H9 (cell line): ENCODE measurements at regions not wholly inside any gene's neighbourhood (a gene's known extent, or its start where the extent isn't known, plus 50 kb on each side); places are given as distances from the start of the nearest gene placed in this dataset.

ENCODE experiments used
- DNase-seq: peaks from one replicate; pipeline ENCODE4 v3.0.0-alpha.2; 2017
- H2AFZ ChIP-seq: one replicate; pipeline ENCODE4 v1.6.1; 2013; ENCODE audit warnings: mild to moderate bottlenecking, low read length, control low read depth, moderate library complexity
- H2AK5ac ChIP-seq: 2 replicates; pipeline ENCODE4 v1.6.1; 2013; ENCODE audit warnings: low read length, control low read depth, mixed read lengths; ENCODE audit not compliant: insufficient read length
- H2BK120ac ChIP-seq: one replicate; pipeline ENCODE4 v1.6.1; 2013; ENCODE audit warnings: low read depth, mild to moderate bottlenecking, low read length, control low read depth, inconsistent platforms; ENCODE audit not compliant: poor library complexity, severe bottlenecking
- H2BK12ac ChIP-seq: 2 replicates; pipeline ENCODE4 v1.6.1; 2013; ENCODE audit warnings: low read length, control low read depth, mixed read lengths, low read depth; ENCODE audit not compliant: insufficient read length
- H2BK15ac ChIP-seq: 2 replicates; pipeline ENCODE4 v1.6.1; 2013; ENCODE audit warnings: low read depth, low read length, control low read depth
- H2BK20ac ChIP-seq: one replicate; pipeline ENCODE4 v1.6.1; 2013; ENCODE audit warnings: low read depth, mild to moderate bottlenecking, low read length, control low read depth, inconsistent platforms; ENCODE audit not compliant: poor library complexity, severe bottlenecking
- H2BK5ac ChIP-seq: 2 replicates; pipeline ENCODE4 v1.6.1; 2013; ENCODE audit warnings: low read length, control low read depth, mixed read lengths; ENCODE audit not compliant: insufficient read length
- H3K14ac ChIP-seq: 2 replicates; pipeline ENCODE4 v1.6.1; 2013; ENCODE audit warnings: low read length, control low read depth; ENCODE audit not compliant: insufficient read depth
- H3K18ac ChIP-seq: 2 replicates; pipeline ENCODE4 v1.6.1; 2013; ENCODE audit warnings: low read depth, mild to moderate bottlenecking, mixed read lengths, low read length, control low read depth; ENCODE audit not compliant: insufficient read length
- H3K23ac ChIP-seq: 2 replicates; pipeline ENCODE4 v1.6.1; 2013; ENCODE audit warnings: low read length, control low read depth, mixed read lengths, low read depth; ENCODE audit not compliant: insufficient read length
- H3K23me2 ChIP-seq: 2 replicates; pipeline ENCODE4 v1.6.1; 2013; ENCODE audit warnings: low read depth, mild to moderate bottlenecking, mixed read lengths, low read length, control low read depth; ENCODE audit not compliant: insufficient read length, poor library complexity, severe bottlenecking
- H3K27ac ChIP-seq: 2 replicates; pipeline ENCODE4 v1.5.1; 2013; ENCODE audit warnings: low read length, control low read depth, mixed read lengths, low read depth; ENCODE audit not compliant: insufficient read length
- H3K27me3 ChIP-seq: 2 replicates; pipeline ENCODE4 v1.6.1; 2013; ENCODE audit warnings: low read length, control low read depth, inconsistent platforms; ENCODE audit not compliant: insufficient read depth
- H3K4ac ChIP-seq: 2 replicates; pipeline ENCODE4 v1.6.1; 2013; ENCODE audit warnings: low read depth, mild to moderate bottlenecking, control low read depth, inconsistent platforms, low read length, moderate library complexity
- H3K4me1 ChIP-seq: 2 replicates; pipeline ENCODE4 v1.6.1; 2013; ENCODE audit warnings: low read length, control low read depth, inconsistent platforms; ENCODE audit not compliant: insufficient read depth
- H3K4me2 ChIP-seq: 2 replicates; pipeline ENCODE4 v1.6.1; 2013; ENCODE audit warnings: low read length, control low read depth, mixed read lengths; ENCODE audit not compliant: insufficient read length, insufficient read depth
- H3K56ac ChIP-seq: 2 replicates; pipeline ENCODE4 v1.6.1; 2013; ENCODE audit warnings: low read depth, mild to moderate bottlenecking, mixed read lengths, low read length, control low read depth; ENCODE audit not compliant: insufficient read length
- H3K79me1 ChIP-seq: 2 replicates; pipeline ENCODE4 v1.6.1; 2013; ENCODE audit warnings: low read depth, mild to moderate bottlenecking, moderate library complexity, low read length, control low read depth, inconsistent platforms; ENCODE audit not compliant: insufficient read depth, poor library complexity, severe bottlenecking
- H3K79me2 ChIP-seq: 2 replicates; pipeline ENCODE4 v1.6.1; 2013; ENCODE audit warnings: low read length, control low read depth, inconsistent platforms; ENCODE audit not compliant: insufficient read depth
- H3K9ac ChIP-seq: 2 replicates; pipeline ENCODE4 v1.6.1; 2013; ENCODE audit warnings: low read length, control low read depth, mixed read lengths; ENCODE audit not compliant: insufficient read length; ENCODE audit errors: extremely low read depth
- H3K9me3 ChIP-seq: one replicate; pipeline ENCODE4 v1.6.1; 2013; ENCODE audit warnings: low read depth, low read length, inconsistent platforms; ENCODE audit not compliant: control insufficient read depth
- H3T11ph ChIP-seq: one replicate; pipeline ENCODE4 v1.6.1; 2013; ENCODE audit warnings: mild to moderate bottlenecking, low read length, control low read depth, inconsistent platforms
- H4K20me1 ChIP-seq: one replicate; pipeline ENCODE4 v1.6.1; 2013; ENCODE audit not compliant: control insufficient read depth, insufficient read length, insufficient read depth
- H4K5ac ChIP-seq: 2 replicates; pipeline ENCODE4 v1.6.1; 2013; ENCODE audit warnings: low read depth, mild to moderate bottlenecking, mixed read lengths, low read length, control low read depth; ENCODE audit not compliant: insufficient read length
- H4K8ac ChIP-seq: replicated peaks from 2 replicates; pipeline ENCODE4 v1.6.1; 2013; ENCODE audit warnings: low read length, control low read depth, mixed read lengths, low read depth; ENCODE audit not compliant: insufficient read length
- H4K91ac ChIP-seq: 2 replicates; pipeline ENCODE4 v1.6.1; 2013; ENCODE audit warnings: low read depth, mild to moderate bottlenecking, moderate library complexity, mixed read lengths, low read length, control low read depth; ENCODE audit not compliant: insufficient read length
- H3K27ac Mint-ChIP-seq, 3 experiments: 2 replicates in 2 of 3; 3 replicates in 1 of 3; pipeline ENCODE4 v1.8.0; 2020 to 2021; ENCODE audit warnings: mixed read lengths in 3 of 3, mild to moderate bottlenecking in 1 of 3, moderate library complexity in 1 of 3
- H3K27me3 Mint-ChIP-seq: 2 replicates; pipeline ENCODE4 v1.8.0; 2021; ENCODE audit warnings: low read depth, mild to moderate bottlenecking, moderate library complexity, mixed read lengths
- H3K36me3 Mint-ChIP-seq, 3 experiments: 2 replicates in 2 of 3; 3 replicates in 1 of 3; pipeline ENCODE4 v1.8.0; 2020 to 2021; ENCODE audit warnings: low read depth in 3 of 3, mixed read lengths in 3 of 3; ENCODE audit not compliant: insufficient read depth in 1 of 3
- H3K4me1 Mint-ChIP-seq, 2 experiments: 2 replicates each; pipeline ENCODE4 v1.8.0; 2020; ENCODE audit warnings: mixed read lengths in 2 of 2
- H3K4me3 Mint-ChIP-seq, 2 experiments: 2 replicates in 1 of 2; 3 replicates in 1 of 2; pipeline ENCODE4 v1.8.0; 2020 to 2021; ENCODE audit warnings: mild to moderate bottlenecking in 2 of 2, mixed read lengths in 2 of 2, moderate library complexity in 1 of 2
- H3K9me3 Mint-ChIP-seq, 2 experiments: 2 replicates in 1 of 2; 3 replicates in 1 of 2; pipeline ENCODE4 v1.8.0; 2020; ENCODE audit warnings: mild to moderate bottlenecking in 2 of 2, mixed read lengths in 2 of 2, moderate library complexity in 1 of 2
- WGBS: extraction: QIAGEN DNeasy Blood & Tissue Kit; methylation state at CpG from one replicate; pipeline ENCODE4 v1.1.7; 2013; ENCODE audit warnings: missing lambda C conversion rate, low lambda C conversion rate, mixed read lengths; ENCODE audit not compliant: insufficient read length; ENCODE audit errors: extremely low coverage; 5-methylcytosine and 5-hydroxymethylcytosine counted together
- TF ChIP-seq, protein P1 (sequence below): fragments of 200-600 bp; sonication (generic); conservative IDR thresholded peaks from 3 replicates; pipeline ENCODE4 v1.8.0; 2021; ENCODE audit warnings: antibody characterized with exemption, mild to moderate bottlenecking

DNA sequence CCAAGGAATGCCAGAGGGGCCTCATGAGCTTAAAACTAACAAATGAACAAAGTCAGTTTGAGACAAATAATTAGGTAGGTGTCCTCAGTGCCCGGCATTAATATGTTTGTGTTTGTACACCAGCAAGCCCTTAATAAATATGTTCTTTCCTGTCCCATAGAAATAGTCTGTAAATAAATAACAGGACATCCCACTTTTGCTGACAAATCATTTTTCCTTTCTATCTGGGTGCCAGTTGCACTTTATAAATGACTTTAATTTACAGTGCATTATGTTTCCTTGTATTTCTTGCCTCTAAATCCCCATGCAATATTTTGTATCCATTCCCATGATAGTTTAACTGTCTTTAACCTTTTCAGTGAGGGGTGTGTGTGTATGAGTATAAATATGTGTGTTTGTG is 170.3 kb downstream of the CBLN1 start:
- H3K36me3 Mint-ChIP-seq, result no peaks in the 10 kb centered on the region
- Histone ChIP-seq H3K23me2 (no peaks in the 10 kb centered on the region), H2BK20ac (no peak overlapping the region), H2BK5ac (no peak overlapping the region), H3K9ac (no peak overlapping the region), H3K4me2 (no peak overlapping the region), H2AFZ (no peak overlapping the region), H4K8ac (no peak overlapping the region), H3K79me2 (no peaks in the 10 kb centered on the region), H4K20me1 (no peaks in the 10 kb centered on the region), H3K56ac (no peak overlapping the region), H2BK12ac (no peak overlapping the region), H3T11ph (no peak overlapping the region), H2AK5ac (no peak overlapping the region), H3K27me3 (no peaks in the 10 kb centered on the region), H4K91ac (no peak overlapping the region), H3K27ac (no peak overlapping the region), H3K9me3 (no peaks in the 10 kb centered on the region), H3K23ac (no peak overlapping the region), H3K4me1 (no peaks in the 10 kb centered on the region), H4K5ac (no peak overlapping the region), H2BK15ac (no peak overlapping the region), H3K79me1 (no peaks in the 10 kb centered on the region), H3K14ac (no peak overlapping the region), H3K18ac (no peak overlapping the region), H2BK120ac (no peak overlapping the region), H3K4ac (no peak overlapping the region)
- H3K27ac Mint-ChIP-seq, result no peak overlapping the region
- H3K9me3 Mint-ChIP-seq, result no peaks in the 10 kb centered on the region
- TF ChIP-seq, protein P1, sequence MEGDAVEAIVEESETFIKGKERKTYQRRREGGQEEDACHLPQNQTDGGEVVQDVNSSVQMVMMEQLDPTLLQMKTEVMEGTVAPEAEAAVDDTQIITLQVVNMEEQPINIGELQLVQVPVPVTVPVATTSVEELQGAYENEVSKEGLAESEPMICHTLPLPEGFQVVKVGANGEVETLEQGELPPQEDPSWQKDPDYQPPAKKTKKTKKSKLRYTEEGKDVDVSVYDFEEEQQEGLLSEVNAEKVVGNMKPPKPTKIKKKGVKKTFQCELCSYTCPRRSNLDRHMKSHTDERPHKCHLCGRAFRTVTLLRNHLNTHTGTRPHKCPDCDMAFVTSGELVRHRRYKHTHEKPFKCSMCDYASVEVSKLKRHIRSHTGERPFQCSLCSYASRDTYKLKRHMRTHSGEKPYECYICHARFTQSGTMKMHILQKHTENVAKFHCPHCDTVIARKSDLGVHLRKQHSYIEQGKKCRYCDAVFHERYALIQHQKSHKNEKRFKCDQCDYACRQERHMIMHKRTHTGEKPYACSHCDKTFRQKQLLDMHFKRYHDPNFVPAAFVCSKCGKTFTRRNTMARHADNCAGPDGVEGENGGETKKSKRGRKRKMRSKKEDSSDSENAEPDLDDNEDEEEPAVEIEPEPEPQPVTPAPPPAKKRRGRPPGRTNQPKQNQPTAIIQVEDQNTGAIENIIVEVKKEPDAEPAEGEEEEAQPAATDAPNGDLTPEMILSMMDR, result no peak
- WGBS, result no CpG with 5 or more reads among the region's 1 CpG
- DNase-seq, result no peak
- no peak overlapping the region for H3K4me3 Mint-ChIP-seq
- H3K27me3 Mint-ChIP-seq, result peaks cover 10% of the 10 kb centered on the region
- peaks cover 12 to 18% of the 10 kb centered on the region in 2 experiments for H3K4me1 Mint-ChIP-seq
